ENCODE measurements at regions not wholly inside any gene's neighbourhood (a gene's known extent, or its start where the extent isn't known, plus 50 kb on each side); places are given as distances from the start of the nearest gene placed in this dataset.

- TF ChIP-seq ARNTL (CRISPR knock-in tag; IDR thresholded peaks at IDR 0.05; ENCODE audit: borderline replicate concordance, low read depth) (no peak), TSHZ2 (CRISPR knock-in tag; IDR thresholded peaks at IDR 0.05) (no peak), ZFP3 (CRISPR knock-in tag; IDR thresholded peaks at IDR 0.05) (no peak), CREB5 (CRISPR knock-in tag; IDR thresholded peaks at IDR 0.05; ENCODE audit: low read depth) (no peak), ZC3H10 (CRISPR knock-in tag; IDR thresholded peaks at IDR 0.05) (no peak), RARB (CRISPR knock-in tag; IDR thresholded peaks at IDR 0.05) (no peak), PATZ1 (CRISPR knock-in tag; IDR thresholded peaks at IDR 0.05; ENCODE audit: borderline replicate concordance) (no peak), ESRRG (CRISPR knock-in tag; IDR thresholded peaks at IDR 0.05) (no peak), CSDC2 (CRISPR knock-in tag; IDR thresholded peaks at IDR 0.05) (no peak), ZFP30 (CRISPR knock-in tag; IDR thresholded peaks at IDR 0.05) (no peak), ISL1 (CRISPR knock-in tag; IDR thresholded peaks at IDR 0.05) (0 out of 2 replicates have a peak, but pooled peaks have one; percentile 28), TOX (CRISPR knock-in tag; IDR thresholded peaks at IDR 0.05; ENCODE audit: borderline replicate concordance) (no peak)
These were observed 269.1 kb downstream of the GATA3 start for GRCh38 chr10:8323428-8324054.
